Skeletal muscle tissue (tissue), 3 donors: ENCODE measurements at regions not wholly inside any gene's neighbourhood (a gene's known extent, or its start where the extent isn't known, plus 50 kb on each side); places are given as distances from the start of the nearest gene placed in this dataset.

Experiments used
- H3K27ac ChIP-seq: one replicate; pipeline ENCODE4 v1.7.0; 2013; ENCODE audit warnings: mild to moderate bottlenecking, low read depth, low read length, inconsistent platforms
- H3K27me3 ChIP-seq, 3 donors: one replicate each; pipeline ENCODE4 v1.7.0; 2013; ENCODE audit warnings: low read length in 3 of 3; ENCODE audit not compliant: control insufficient read depth in 3 of 3, insufficient read depth in 3 of 3
- H3K36me3 ChIP-seq, 3 donors: one replicate each; pipeline ENCODE4 v1.7.0; 2013; ENCODE audit warnings: low read length in 3 of 3; ENCODE audit not compliant: control insufficient read depth in 3 of 3, insufficient read depth in 3 of 3
- H3K4me1 ChIP-seq, 3 donors: one replicate each; pipeline ENCODE4 v1.7.0; 2013; ENCODE audit warnings: low read length in 3 of 3, mild to moderate bottlenecking in 3 of 3; ENCODE audit not compliant: control insufficient read depth in 3 of 3, insufficient read depth in 3 of 3
- H3K4me3 ChIP-seq, 3 donors: one replicate each; pipeline ENCODE4 v1.7.0; 2013; ENCODE audit warnings: low read length in 3 of 3
- H3K9ac ChIP-seq, 3 donors: one replicate each; pipeline ENCODE4 v1.7.0; 2013; ENCODE audit warnings: low read length in 3 of 3, mild to moderate bottlenecking in 3 of 3, moderate library complexity in 2 of 3, low read depth in 1 of 3
- H3K9me3 ChIP-seq, 3 donors: one replicate each; pipeline ENCODE4 v1.7.0; 2013; ENCODE audit warnings: low read length in 3 of 3; ENCODE audit not compliant: control insufficient read depth in 3 of 3
- donor health status: Osteomylitis.

DNA sequence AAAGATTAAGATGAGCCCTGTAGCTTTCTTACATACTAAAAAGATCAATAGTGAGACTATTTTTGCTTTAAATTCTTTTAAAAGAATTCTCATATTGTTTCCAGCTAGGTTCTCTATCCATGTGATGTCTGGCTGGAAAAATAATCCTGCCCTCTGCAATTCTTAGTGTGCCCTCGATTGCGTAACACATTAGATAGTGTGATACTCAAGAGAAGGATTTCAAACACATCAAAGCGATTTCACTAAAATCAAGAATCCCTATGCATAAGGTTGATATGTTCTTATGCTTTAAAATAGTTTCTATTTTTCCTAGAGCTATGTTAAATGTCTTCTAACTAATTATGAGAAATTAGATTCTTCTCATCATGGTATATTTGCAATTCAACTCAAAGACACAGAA lies 127.3 kb upstream of the PLEKHA5 start:
- Histone ChIP-seq H3K9ac (no peak overlapping the region), H3K4me3 (no peak overlapping the region), H3K27ac (no peak overlapping the region), H3K36me3 (no peaks in the 10 kb centered on the region), H3K9me3 (peaks cover 0 to 2% (median 0%) of the 10 kb centered on the region in 3 donors), H3K27me3 (no peaks in the 10 kb centered on the region), H3K4me1 (no peaks in the 10 kb centered on the region)

DNA sequence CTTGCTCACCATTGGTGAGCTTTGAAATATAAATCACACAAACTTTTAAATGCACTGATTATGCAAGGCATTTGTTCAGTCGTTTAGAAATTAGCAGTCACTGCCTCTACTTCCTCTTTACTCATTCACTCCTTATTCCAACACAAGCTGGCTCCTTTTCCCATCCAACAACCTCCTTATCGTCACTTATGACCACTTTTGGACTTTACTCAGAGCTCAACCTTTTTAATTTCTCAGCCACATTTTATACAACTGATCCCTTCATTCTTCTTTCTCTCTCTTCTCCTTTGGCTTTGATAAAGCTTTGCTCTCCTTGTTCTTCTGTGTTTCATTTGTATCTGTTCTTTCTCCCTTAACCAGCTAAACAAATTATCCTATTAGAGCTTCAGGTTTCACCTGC lies 126.4 kb upstream of the PLEKHA5 start:
- no peak overlapping the region for H3K9ac ChIP-seq
- no peaks in the 10 kb centered on the region for H3K9me3 ChIP-seq
- no peak overlapping the region for H3K4me3 ChIP-seq
- no peaks in the 10 kb centered on the region for H3K27me3 ChIP-seq
- no peak overlapping the region for H3K27ac ChIP-seq
- H3K36me3 ChIP-seq = no peaks in the 10 kb centered on the region
- H3K4me1 ChIP-seq = no peaks in the 10 kb centered on the region

DNA sequence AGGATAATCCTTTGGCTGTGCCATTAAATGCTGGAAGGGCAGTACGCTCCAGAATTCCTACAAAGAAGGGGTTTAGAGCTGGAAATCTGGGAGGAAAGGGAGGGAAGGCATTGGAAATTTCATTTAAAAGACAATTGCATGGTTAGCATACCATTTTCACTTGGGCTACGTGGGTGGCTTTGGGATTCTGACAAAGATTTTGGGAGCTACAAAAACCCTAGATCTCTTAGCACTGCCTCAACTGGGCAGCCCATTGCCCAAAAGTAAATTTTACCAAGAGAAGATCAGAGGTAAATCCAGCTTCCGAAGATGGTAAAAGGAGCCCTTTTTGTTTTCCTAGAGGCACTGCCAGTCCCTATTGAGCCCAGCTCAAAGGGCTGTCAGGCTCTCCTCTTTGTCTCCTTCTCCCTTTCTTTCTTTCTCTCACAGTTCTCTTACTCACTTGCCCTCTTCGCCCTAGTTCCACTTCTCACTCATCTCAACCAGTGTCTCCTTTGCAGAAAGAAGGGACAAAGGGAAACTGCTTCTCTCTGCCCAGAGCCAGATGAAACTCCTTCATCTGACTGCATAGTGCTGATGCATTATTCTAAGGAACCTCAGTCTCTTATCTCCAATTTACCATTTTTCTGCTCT lies 125.4 kb upstream of the PLEKHA5 start:
- H3K36me3 ChIP-seq = no peaks in the 10 kb centered on the region
- H3K4me3 ChIP-seq = no peak overlapping the region
- H3K27me3 ChIP-seq = no peaks in the 10 kb centered on the region
- no peaks in the 10 kb centered on the region for H3K9me3 ChIP-seq
- no peaks in the 10 kb centered on the region for H3K4me1 ChIP-seq
- H3K27ac ChIP-seq = no peak overlapping the region
- no peak overlapping the region for H3K9ac ChIP-seq

DNA sequence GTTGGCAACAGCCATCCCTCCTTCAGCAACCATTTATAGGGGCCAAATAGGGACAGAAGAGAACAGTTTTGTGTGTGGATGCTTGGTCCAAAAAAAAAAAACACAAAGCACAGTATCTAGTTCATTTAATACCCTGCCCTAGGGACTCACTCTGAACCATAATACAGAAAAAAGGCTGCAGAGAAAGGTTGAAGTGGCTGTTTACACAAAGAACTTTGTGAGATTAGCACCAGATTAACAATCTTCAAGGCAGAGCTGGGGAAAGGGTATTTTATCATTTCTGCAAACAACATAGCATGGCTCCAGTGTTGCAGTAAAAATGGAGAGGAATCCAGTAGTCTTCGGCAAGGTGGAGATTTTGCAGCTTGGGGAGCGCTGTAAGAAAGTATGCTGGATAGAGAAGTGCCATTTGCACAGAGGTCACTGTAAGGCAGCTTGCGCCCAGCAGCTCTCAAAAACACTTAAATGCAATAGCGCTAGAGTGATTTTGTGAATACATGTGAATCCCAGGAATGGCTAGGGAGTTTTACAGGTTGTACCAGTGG lies 124.2 kb upstream of the PLEKHA5 start:
- Histone ChIP-seq H3K9me3 (no peaks in the 10 kb centered on the region), H3K4me1 (no peaks in the 10 kb centered on the region), H3K36me3 (no peaks in the 10 kb centered on the region), H3K27me3 (no peaks in the 10 kb centered on the region), H3K27ac (no peak overlapping the region), H3K9ac (no peak overlapping the region), H3K4me3 (no peak overlapping the region)

DNA sequence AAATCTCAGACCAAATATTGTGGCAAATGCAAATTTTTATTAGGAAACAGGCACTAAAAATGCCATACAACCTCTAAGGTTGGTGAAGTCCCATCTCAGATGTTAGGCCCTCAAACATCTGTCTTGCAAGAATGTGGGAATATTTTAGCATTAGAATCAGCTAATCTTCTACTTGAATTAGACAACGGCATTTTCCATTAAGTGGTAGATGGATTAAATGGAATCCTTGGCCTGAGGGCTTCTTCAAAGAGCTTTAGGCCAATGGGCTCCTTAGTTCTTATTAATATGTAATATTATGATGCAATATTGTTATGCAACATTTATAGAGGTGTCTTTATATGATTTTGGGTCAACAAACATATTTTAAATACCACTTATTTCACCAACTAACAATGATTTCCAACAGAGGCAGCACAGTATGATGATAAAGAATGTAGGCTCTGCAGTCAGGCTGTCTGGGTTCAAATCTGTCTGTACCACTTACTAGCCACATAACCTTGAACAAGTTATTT lies 122.9 kb upstream of the PLEKHA5 start:
- no peaks in the 10 kb centered on the region for H3K4me1 ChIP-seq
- no peak overlapping the region for H3K4me3 ChIP-seq
- no peaks in the 10 kb centered on the region for H3K27me3 ChIP-seq
- no peaks in the 10 kb centered on the region for H3K36me3 ChIP-seq
- H3K9me3 ChIP-seq = no peaks in the 10 kb centered on the region
- no peak overlapping the region for H3K27ac ChIP-seq
- H3K9ac ChIP-seq = no peak overlapping the region

DNA sequence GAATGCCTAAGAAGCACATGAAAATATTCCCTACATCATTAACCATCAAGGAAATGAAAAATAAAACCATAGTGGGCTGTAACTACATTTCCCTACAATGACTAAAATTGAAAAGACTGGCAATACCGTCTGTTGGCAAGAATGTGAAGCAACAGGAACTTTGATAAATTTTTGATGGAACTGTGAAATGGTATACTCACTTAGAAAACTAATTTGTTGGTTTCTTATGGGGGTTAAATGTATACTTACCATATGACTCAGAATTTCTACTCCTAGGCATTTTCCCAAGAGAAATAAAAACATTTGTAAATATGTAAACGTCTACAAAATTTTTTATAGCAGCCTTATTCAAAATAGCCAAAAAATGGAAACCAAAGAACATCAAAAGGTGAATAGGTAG lies 121.4 kb upstream of the PLEKHA5 start:
- Histone ChIP-seq H3K9me3 (no peaks in the 10 kb centered on the region), H3K4me3 (no peak overlapping the region), H3K36me3 (no peaks in the 10 kb centered on the region), H3K9ac (no peak overlapping the region), H3K27me3 (no peaks in the 10 kb centered on the region), H3K4me1 (no peaks in the 10 kb centered on the region), H3K27ac (no peak overlapping the region)

DNA sequence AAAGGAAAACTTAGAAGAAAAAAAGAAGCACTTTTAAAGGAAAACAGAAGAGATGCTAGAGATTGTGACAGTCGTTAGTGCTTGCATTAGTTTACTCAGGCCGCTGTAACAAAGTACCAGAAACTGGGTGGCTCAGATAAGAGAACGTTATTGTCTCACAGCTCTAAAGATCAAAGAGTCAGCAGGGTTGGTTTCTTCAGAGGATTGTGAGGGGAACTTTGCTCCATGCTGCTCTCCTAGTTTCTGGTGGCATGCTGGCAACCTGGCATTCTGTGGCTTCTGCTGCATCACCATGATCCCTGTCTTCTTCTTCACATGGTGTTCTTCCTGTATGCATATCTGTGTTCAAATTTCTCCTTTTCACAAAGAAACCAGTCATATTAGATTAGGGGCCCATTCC lies 119.4 kb upstream of the PLEKHA5 start:
- H3K4me3 ChIP-seq = no peak overlapping the region
- no peak overlapping the region for H3K27ac ChIP-seq
- H3K9ac ChIP-seq = no peak overlapping the region
- H3K36me3 ChIP-seq = no peaks in the 10 kb centered on the region
- H3K27me3 ChIP-seq = no peaks in the 10 kb centered on the region
- no peaks in the 10 kb centered on the region for H3K4me1 ChIP-seq
- no peaks in the 10 kb centered on the region for H3K9me3 ChIP-seq

DNA sequence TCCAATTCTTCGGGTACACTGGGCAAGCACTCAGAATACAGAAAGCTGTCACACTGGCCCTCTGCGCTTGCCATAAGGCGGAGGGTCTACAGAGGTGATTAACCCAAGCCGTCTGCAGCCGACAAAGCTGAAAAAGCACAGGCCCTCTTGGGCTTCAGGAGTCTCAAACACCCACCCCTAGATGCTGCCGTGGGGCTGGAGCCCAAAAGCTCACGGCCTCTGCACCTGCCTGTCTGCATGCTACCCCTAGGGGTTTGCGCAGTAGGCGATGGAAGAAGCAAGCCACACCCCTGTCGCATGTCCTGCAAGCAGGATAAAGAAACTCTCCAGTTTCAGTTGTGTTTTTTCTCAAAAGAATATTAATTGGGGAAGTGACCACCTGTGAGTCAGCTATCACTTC lies 118.8 kb upstream of the PLEKHA5 start:
- Histone ChIP-seq H3K4me3 (no peak overlapping the region), H3K27me3 (no peaks in the 10 kb centered on the region), H3K9me3 (no peaks in the 10 kb centered on the region), H3K4me1 (no peaks in the 10 kb centered on the region), H3K27ac (no peak overlapping the region), H3K36me3 (no peaks in the 10 kb centered on the region), H3K9ac (no peak overlapping the region)

DNA sequence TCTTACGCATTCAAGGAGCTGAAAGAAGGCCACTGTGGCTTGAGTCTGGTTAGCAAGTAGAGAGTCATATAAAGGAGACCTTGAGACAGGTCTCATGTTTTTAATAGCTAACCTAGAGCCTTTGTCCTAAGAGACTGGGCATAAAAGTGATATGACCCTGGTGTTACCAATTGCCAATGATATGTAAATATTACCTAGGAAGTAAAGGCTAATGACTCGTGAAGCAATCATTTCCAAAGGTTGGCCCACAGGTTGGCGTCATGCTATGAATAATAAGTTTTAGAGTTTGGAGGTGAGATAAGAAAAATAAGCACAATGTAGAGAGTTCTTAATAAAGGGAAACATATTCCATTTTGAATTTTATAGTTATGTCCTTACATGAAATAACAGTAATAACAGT lies 116.6 kb upstream of the PLEKHA5 start:
- no peak overlapping the region for H3K27ac ChIP-seq
- no peaks in the 10 kb centered on the region for H3K9me3 ChIP-seq
- no peaks in the 10 kb centered on the region for H3K4me1 ChIP-seq
- no peak overlapping the region for H3K4me3 ChIP-seq
- H3K9ac ChIP-seq = no peak overlapping the region
- no peaks in the 10 kb centered on the region for H3K27me3 ChIP-seq
- H3K36me3 ChIP-seq = no peaks in the 10 kb centered on the region

DNA sequence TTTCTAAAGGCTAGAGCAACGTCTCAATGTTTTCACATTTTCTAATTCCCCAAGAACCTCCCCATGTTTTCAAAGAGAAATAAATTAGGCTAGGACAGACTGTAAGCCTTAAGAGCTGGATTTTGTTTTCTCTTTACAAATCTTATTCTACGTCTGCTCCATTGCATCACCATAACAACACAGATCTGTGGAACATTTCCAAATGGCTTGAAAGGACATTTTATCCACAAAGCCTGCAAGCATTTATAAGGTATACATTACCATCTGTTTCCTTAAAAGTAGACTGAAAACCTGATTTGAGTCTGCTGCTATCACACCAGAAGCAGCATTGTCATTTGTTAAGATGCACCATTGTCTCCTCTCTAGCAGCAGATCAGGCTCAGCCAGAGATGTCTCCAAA lies 115.3 kb upstream of the PLEKHA5 start:
- Histone ChIP-seq H3K9me3 (no peaks in the 10 kb centered on the region), H3K27me3 (no peaks in the 10 kb centered on the region), H3K27ac (no peak overlapping the region), H3K9ac (no peak overlapping the region), H3K36me3 (no peaks in the 10 kb centered on the region), H3K4me1 (no peaks in the 10 kb centered on the region), H3K4me3 (no peak overlapping the region)
